ENCODE measurements at regions not wholly inside any gene's neighbourhood (a gene's known extent, or its start where the extent isn't known, plus 50 kb on each side); places are given as distances from the start of the nearest gene placed in this dataset.

- in situ Hi-C loops (cut with HindIII; ENCODE audit: low pct_unique_long_range_greater_than_20kb, low sequenced_read_pairs), result no loop called here
- H3K4me3 ChIP-seq (ENCODE audit: low read depth in 2 of 2, low read length in 2 of 2), result peak overlapping the region; percentile 5 to 38; a peak in 2 of 4 replicates
- no peaks in the 10 kb centered on the region; the same call in 1 of the 2 replicates for H3K9me3 ChIP-seq (ENCODE audit: control insufficient read depth, insufficient read depth, low read depth, low read length)
- CTCF ChIA-PET, result no interaction called here
- ATAC-seq (no peak), DNase-seq (ENCODE audit: low read depth, low spot score) (peak; percentile 10)
- H3K4me1 ChIP-seq (ENCODE audit: control insufficient read depth, insufficient read depth, low read length), result no peaks in the 10 kb centered on the region
- no TSS peak for BruUV-seq (replicated peaks)
- no peaks in the 10 kb centered on the region for H3K27me3 ChIP-seq (ENCODE audit: control insufficient read depth, insufficient read depth, low read length)
- TF ChIP-seq POLR2AphosphoS5 (IDR thresholded peaks at IDR 0.05; ENCODE audit: low read depth, low read length) (no peak), REST (IDR thresholded peaks at IDR 0.05; ENCODE audit: insufficient read depth in 1 of 2, low read depth in 2 of 2, low read length in 1 of 2) (no peak), CTCF (IDR thresholded peaks at IDR 0.05) (peak; percentile 56)
- POLR2A ChIA-PET, result no interaction called here
- intact Hi-C loops (cut with micrococcal nuclease; ENCODE audit: unreplicated experiment), result no loop called here
- H3K36me3 ChIP-seq (ENCODE audit: control insufficient read depth, insufficient read depth, low read length), result no peaks in the 10 kb centered on the region
- H3K27ac ChIP-seq (ENCODE audit: low read length), result no peak overlapping the region
These were observed 1929.8 kb upstream of the LRRTM1 start for GRCh38 chr2:82234283-82234874.

GRCh38 chr2:82233806-82234205 lies 1929.3 kb upstream of the LRRTM1 start:
- H3K4me3 ChIP-seq (ENCODE audit: low read depth in 2 of 2, low read length in 2 of 2), result peak overlapping the region; percentile 5 to 38; a peak in 2 of 4 replicates
- no peaks in the 10 kb centered on the region for H3K27me3 ChIP-seq (ENCODE audit: control insufficient read depth, insufficient read depth, low read length)
- no peaks in the 10 kb centered on the region for H3K4me1 ChIP-seq (ENCODE audit: control insufficient read depth, insufficient read depth, low read length)
- peak; percentile 0 for DNase-seq (ENCODE audit: low read depth, low spot score)
- TF ChIP-seq POLR2AphosphoS5 (IDR thresholded peaks at IDR 0.05; ENCODE audit: low read depth, low read length) (no peak), TCF7L2 (IDR thresholded peaks at IDR 0.05; ENCODE audit: low read depth, low read length) (no peak), CTCF (IDR thresholded peaks at IDR 0.05) (no peak), REST (IDR thresholded peaks at IDR 0.05; ENCODE audit: insufficient read depth in 1 of 2, low read depth in 2 of 2, low read length in 1 of 2) (no peak), SIN3A (IDR thresholded peaks at IDR 0.05; ENCODE audit: borderline replicate concordance, insufficient read depth, low read depth, low read length) (no peak)
- in situ Hi-C loops (cut with HindIII; ENCODE audit: low pct_unique_long_range_greater_than_20kb, low sequenced_read_pairs), result no loop called here
- BruUV-seq (replicated peaks), result no TSS peak
- no peak for ATAC-seq
- no peaks in the 10 kb centered on the region for H3K36me3 ChIP-seq (ENCODE audit: control insufficient read depth, insufficient read depth, low read length)
- POLR2A ChIA-PET, result no interaction called here
- no peak overlapping the region for H3K27ac ChIP-seq (ENCODE audit: low read length)
- CTCF ChIA-PET, result no interaction called here
- H3K9me3 ChIP-seq (ENCODE audit: control insufficient read depth, insufficient read depth, low read depth, low read length), result no peaks in the 10 kb centered on the region; the same call in 1 of the 2 replicates
- intact Hi-C loops (cut with micrococcal nuclease; ENCODE audit: unreplicated experiment), result no loop called here

Measured in Panc1 (cell line).